ENCODE measurements at regions not wholly inside any gene's neighbourhood (a gene's known extent, or its start where the extent isn't known, plus 50 kb on each side); places are given as distances from the start of the nearest gene placed in this dataset.

- TF ChIP-seq POLR2AphosphoS5 (IDR thresholded peaks at IDR 0.05; ENCODE audit: low read depth, low read length) (no peak), CTCF (IDR thresholded peaks at IDR 0.05) (no peak), TCF7L2 (IDR thresholded peaks at IDR 0.05; ENCODE audit: low read depth, low read length) (no peak)
These were observed 314.5 kb upstream of the SEMA6D start for GRCh38 chr15:47402829-47403228.
